ENCODE measurements at regions not wholly inside any gene's neighbourhood (a gene's known extent, or its start where the extent isn't known, plus 50 kb on each side); places are given as distances from the start of the nearest gene placed in this dataset.

GRCh38 chr1:213656039-213656438, 331.7 kb upstream of the PROX1 start:
- DNase-seq, result no peak

- no peak for DNase-seq
Measured at GRCh38 chr1:213656503-213656902, 331.3 kb upstream of the PROX1 start.

- DNase-seq, result no peak
Measured at GRCh38 chr1:213657013-213657412, 330.8 kb upstream of the PROX1 start.

GRCh38 chr1:213657879-213658278, 329.9 kb upstream of the PROX1 start:
- no peak for DNase-seq

GRCh38 chr1:213658457-213658856, 329.3 kb upstream of the PROX1 start:
- no peak for DNase-seq

GRCh38 chr1:213659580-213660547, 327.9 kb upstream of the PROX1 start:
- no peak for DNase-seq

- DNase-seq, result no peak
Measured at GRCh38 chr1:213661302-213661701, 326.5 kb upstream of the PROX1 start.

- DNase-seq, result no peak
Measured at GRCh38 chr1:213666113-213666512, 321.7 kb upstream of the PROX1 start.

- DNase-seq, result no peak
Measured at GRCh38 chr1:213666922-213667321, 320.9 kb upstream of the PROX1 start.

- DNase-seq, result no peak
Measured at GRCh38 chr1:213669512-213669911, 318.3 kb upstream of the PROX1 start.

GRCh38 chr1:213669964-213670691, 317.6 kb upstream of the PROX1 start:
- DNase-seq, result no peak

GRCh38 chr1:213670692-213671023, 317.1 kb upstream of the PROX1 start:
- DNase-seq, result no peak

GRCh38 chr1:213675043-213675442, 312.7 kb upstream of the PROX1 start:
- no peak for DNase-seq

GRCh38 chr1:213676736-213677135, 311.0 kb upstream of the PROX1 start:
- DNase-seq, result no peak

- DNase-seq, result no peak
Measured at GRCh38 chr1:213678348-213678747, 309.4 kb upstream of the PROX1 start.

GRCh38 chr1:213678753-213679152, 309.0 kb upstream of the PROX1 start:
- DNase-seq, result no peak

GRCh38 chr1:213679153-213679552, 308.6 kb upstream of the PROX1 start:
- DNase-seq, result no peak

GRCh38 chr1:213680677-213681325, 307.0 kb upstream of the PROX1 start:
- no peak for DNase-seq

- DNase-seq, result no peak
Measured at GRCh38 chr1:213681788-213682340, 305.9 kb upstream of the PROX1 start.

- DNase-seq, result no peak
Measured at GRCh38 chr1:213683529-213683928, 304.2 kb upstream of the PROX1 start.

GRCh38 chr1:213684454-213684853, 303.3 kb upstream of the PROX1 start:
- DNase-seq, result no peak

GRCh38 chr1:213685992-213686582, 301.7 kb upstream of the PROX1 start:
- no peak for DNase-seq

GRCh38 chr1:213686983-213687382, 300.8 kb upstream of the PROX1 start:
- no peak for DNase-seq

Measured in kidney glomerular epithelial cell (primary cell).